Lower lobe of right lung (tissue), 2 donors: ENCODE measurements at regions not wholly inside any gene's neighbourhood (a gene's known extent, or its start where the extent isn't known, plus 50 kb on each side); places are given as distances from the start of the nearest gene placed in this dataset.

Experiments
- ATAC-seq, 2 donors: fragments of 200-7000 bp; cut with Tn5 transposase; one replicate each; pipeline ENCODE4 v1.9.1; 2020 to 2022; ENCODE audit warnings: mild to moderate bottlenecking in 2 of 2, moderate library complexity in 2 of 2
- DNase-seq: peaks from one replicate; pipeline ENCODE4 v3.0.0-alpha.2; 2020
- H3K27ac ChIP-seq: fragments of 200-600 bp; one replicate; pipeline ENCODE4 v1.8.0; 2022
- H3K27me3 ChIP-seq: fragments of 200-600 bp; one replicate; pipeline ENCODE4 v1.8.0; 2022; ENCODE audit warnings: low read depth
- H3K36me3 ChIP-seq: fragments of 200-600 bp; one replicate; pipeline ENCODE4 v1.8.0; 2022; ENCODE audit warnings: mild to moderate bottlenecking
- H3K4me1 ChIP-seq: fragments of 200-600 bp; one replicate; pipeline ENCODE4 v1.8.0; 2022
- H3K4me3 ChIP-seq: fragments of 200-600 bp; one replicate; pipeline ENCODE4 v1.8.0; 2022; ENCODE audit warnings: mild to moderate bottlenecking
- H3K9me3 ChIP-seq: fragments of 200-600 bp; one replicate; pipeline ENCODE4 v1.8.0; 2022
- CTCF ChIP-seq: fragments of 200-600 bp; IDR thresholded peaks from one replicate; pipeline ENCODE4 v1.8.0; 2022; ENCODE audit warnings: antibody characterized with exemption, mild to moderate bottlenecking
- intact Hi-C: fragments of 100-400 bp; cut with DNase I; formaldehyde crosslinking; loops from one replicate; pipeline ENCODE4 v1.11.0; 2022
- donor health status: DM: no; HTN: yes; CAD: no; lungs with severe emphysema.

GRCh38 chr2:220684099-220684498 lies 888.0 kb downstream of the EPHA4 start:
- Histone ChIP-seq H3K27me3 (no peaks in the 10 kb centered on the region), H3K27ac (no peak overlapping the region), H3K9me3 (no peaks in the 10 kb centered on the region), H3K4me3 (no peak overlapping the region), H3K36me3 (no peaks in the 10 kb centered on the region), H3K4me1 (no peaks in the 10 kb centered on the region)
- intact Hi-C loops, result loop anchor here (10.0 kb wide), 1 partner anchor 891 kb away; the partner anchor contains the start of gene EPHA4
- DNase-seq, result no peak
- TF ChIP-seq CTCF, result no peak
- no peak for ATAC-seq

- DNase-seq (peak; percentile 60), ATAC-seq (peak; percentile 88 to 89)
- H3K9me3 ChIP-seq, result no peaks in the 10 kb centered on the region
- intact Hi-C loops, result loop anchor here (10.0 kb wide), 1 partner anchor 887 kb away; the partner anchor contains the start of gene EPHA4
- no peaks in the 10 kb centered on the region for H3K36me3 ChIP-seq
- no peaks in the 10 kb centered on the region for H3K27me3 ChIP-seq
- TF ChIP-seq CTCF, result peak; percentile 88
- no peak overlapping the region for H3K4me3 ChIP-seq
- H3K27ac ChIP-seq, result no peak overlapping the region
- H3K4me1 ChIP-seq, result no peaks in the 10 kb centered on the region
These were observed 884.8 kb downstream of the EPHA4 start for GRCh38 chr2:220687231-220687843.

GRCh38 chr2:220695397-220696279 lies 876.5 kb downstream of the EPHA4 start:
- no peak overlapping the region for H3K4me3 ChIP-seq
- DNase-seq, result no peak
- no peaks in the 10 kb centered on the region for H3K4me1 ChIP-seq
- no peak for ATAC-seq
- H3K27me3 ChIP-seq, result no peaks in the 10 kb centered on the region
- intact Hi-C loops, result no loop called here
- no peak for TF ChIP-seq CTCF
- H3K9me3 ChIP-seq, result no peaks in the 10 kb centered on the region
- no peak overlapping the region for H3K27ac ChIP-seq
- H3K36me3 ChIP-seq, result no peaks in the 10 kb centered on the region

GRCh38 chr2:220696280-220696669 lies 875.8 kb downstream of the EPHA4 start:
- H3K4me1 ChIP-seq, result no peaks in the 10 kb centered on the region
- ATAC-seq, result no peak

GRCh38 chr2:220697011-220697410 lies 875.1 kb downstream of the EPHA4 start:
- Histone ChIP-seq H3K4me3 (no peak overlapping the region), H3K4me1 (no peaks in the 10 kb centered on the region), H3K27ac (no peak overlapping the region), H3K36me3 (no peaks in the 10 kb centered on the region), H3K9me3 (no peaks in the 10 kb centered on the region), H3K27me3 (no peaks in the 10 kb centered on the region)
- TF ChIP-seq CTCF, result no peak
- DNase-seq (no peak), ATAC-seq (no peak)
- intact Hi-C loops, result no loop called here

More at GRCh38 chr2:220696280-220696669, 875.8 kb downstream of the EPHA4 start:
- no peak for TF ChIP-seq CTCF
- no peaks in the 10 kb centered on the region for H3K9me3 ChIP-seq
- H3K27me3 ChIP-seq, result no peaks in the 10 kb centered on the region
- H3K4me3 ChIP-seq, result no peak overlapping the region
- intact Hi-C loops, result no loop called here
- no peak for DNase-seq
- H3K27ac ChIP-seq, result no peak overlapping the region
- no peaks in the 10 kb centered on the region for H3K36me3 ChIP-seq
